Natural killer cell (primary cell): ENCODE measurements at regions not wholly inside any gene's neighbourhood (a gene's known extent, or its start where the extent isn't known, plus 50 kb on each side); places are given as distances from the start of the nearest gene placed in this dataset.

Experiments
- ATAC-seq, 3 donors: fragments of 150-1000 bp in 2 of 3; fragments of 200-7000 bp in 1 of 3; cut with Tn5 transposase; 1 replicate in 1 of 3; 2 replicates in 2 of 3; pipeline ENCODE4 v1.10.0; 2021; ENCODE audit warnings: mild to moderate bottlenecking in 2 of 3, moderate library complexity in 2 of 3
- DNase-seq, 2 donors: peaks; one replicate each; pipeline versions ENCODE4 v3.0.0 to v3.0.0-alpha.2; 2013 to 2021; ENCODE audit warnings: mixed read lengths in 1 of 2
- H3K27ac ChIP-seq: one replicate; pipeline ENCODE4 v1.5.1; 2013; ENCODE audit warnings: mild to moderate bottlenecking, low read length
- H3K27me3 ChIP-seq: one replicate; pipeline ENCODE4 v1.6.1; 2013; ENCODE audit warnings: low read length; ENCODE audit not compliant: control insufficient read depth, insufficient read depth
- H3K36me3 ChIP-seq: one replicate; pipeline ENCODE4 v1.6.1; 2013; ENCODE audit warnings: low read length; ENCODE audit not compliant: control insufficient read depth, insufficient read depth
- H3K4me1 ChIP-seq: one replicate; pipeline ENCODE4 v1.6.1; 2013; ENCODE audit warnings: low read length; ENCODE audit not compliant: control insufficient read depth, insufficient read depth
- H3K4me3 ChIP-seq: one replicate; pipeline ENCODE4 v1.5.1; 2013; ENCODE audit warnings: low read length
- H3K9me3 ChIP-seq: one replicate; pipeline ENCODE4 v1.6.1; 2013; ENCODE audit warnings: low read length; ENCODE audit not compliant: control insufficient read depth, insufficient read depth
- H3K27ac Mint-ChIP-seq, 2 donors: one replicate each; pipeline ENCODE4 v1.8.0; 2022; ENCODE audit warnings: mild to moderate bottlenecking in 2 of 2, mixed read lengths in 2 of 2, moderate library complexity in 1 of 2
- H3K27me3 Mint-ChIP-seq, 2 donors: one replicate each; pipeline ENCODE4 v1.8.0; 2022; ENCODE audit warnings: low read depth in 2 of 2, mixed read lengths in 2 of 2
- H3K36me3 Mint-ChIP-seq: one replicate; pipeline ENCODE4 v1.8.0; 2022; ENCODE audit warnings: mixed read lengths
- H3K4me1 Mint-ChIP-seq, 2 donors: one replicate each; pipeline ENCODE4 v1.8.0; 2022; ENCODE audit warnings: mixed read lengths in 2 of 2
- H3K4me3 Mint-ChIP-seq: one replicate; pipeline ENCODE4 v1.8.0; 2022; ENCODE audit warnings: mild to moderate bottlenecking, moderate library complexity, mixed read lengths
- H3K9me3 Mint-ChIP-seq, 2 donors: one replicate each; pipeline ENCODE4 v1.8.0; 2022; ENCODE audit warnings: mixed read lengths in 2 of 2
- WGBS: methylation state at CpG from one replicate; pipeline ENCODE4 v1.1.7; 2013; ENCODE audit warnings: missing lambda C conversion rate; ENCODE audit not compliant: insufficient coverage; 5-methylcytosine and 5-hydroxymethylcytosine counted together
- intact Hi-C: fragments of 100-400 bp; cut with micrococcal nuclease; formaldehyde crosslinking; loops from one replicate; pipeline ENCODE4 v1.14.2; 2022
- TF ChIP-seq, protein P1 (sequence below): fragments of 200-600 bp; IDR thresholded peaks from one replicate; pipeline ENCODE4 v1.8.0; 2022; ENCODE audit warnings: antibody characterized with exemption

- Histone ChIP-seq H3K9me3 (no peaks in the 10 kb centered on the region), H3K27ac (no peak overlapping the region), H3K4me3 (no peak overlapping the region), H3K4me1 (no peaks in the 10 kb centered on the region), H3K27me3 (no peaks in the 10 kb centered on the region), H3K36me3 (no peaks in the 10 kb centered on the region)
- ATAC-seq: no peak
- Mint-ChIP-seq H3K9me3 (peaks cover 8 to 12% of the 10 kb centered on the region in 2 donors), H3K4me3 (no peak overlapping the region), H3K4me1 (no peaks in the 10 kb centered on the region), H3K27me3 (no peaks in the 10 kb centered on the region), H3K36me3 (no peaks in the 10 kb centered on the region), H3K27ac (no peak overlapping the region)
- TF ChIP-seq, protein P1, sequence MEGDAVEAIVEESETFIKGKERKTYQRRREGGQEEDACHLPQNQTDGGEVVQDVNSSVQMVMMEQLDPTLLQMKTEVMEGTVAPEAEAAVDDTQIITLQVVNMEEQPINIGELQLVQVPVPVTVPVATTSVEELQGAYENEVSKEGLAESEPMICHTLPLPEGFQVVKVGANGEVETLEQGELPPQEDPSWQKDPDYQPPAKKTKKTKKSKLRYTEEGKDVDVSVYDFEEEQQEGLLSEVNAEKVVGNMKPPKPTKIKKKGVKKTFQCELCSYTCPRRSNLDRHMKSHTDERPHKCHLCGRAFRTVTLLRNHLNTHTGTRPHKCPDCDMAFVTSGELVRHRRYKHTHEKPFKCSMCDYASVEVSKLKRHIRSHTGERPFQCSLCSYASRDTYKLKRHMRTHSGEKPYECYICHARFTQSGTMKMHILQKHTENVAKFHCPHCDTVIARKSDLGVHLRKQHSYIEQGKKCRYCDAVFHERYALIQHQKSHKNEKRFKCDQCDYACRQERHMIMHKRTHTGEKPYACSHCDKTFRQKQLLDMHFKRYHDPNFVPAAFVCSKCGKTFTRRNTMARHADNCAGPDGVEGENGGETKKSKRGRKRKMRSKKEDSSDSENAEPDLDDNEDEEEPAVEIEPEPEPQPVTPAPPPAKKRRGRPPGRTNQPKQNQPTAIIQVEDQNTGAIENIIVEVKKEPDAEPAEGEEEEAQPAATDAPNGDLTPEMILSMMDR: no peak
- intact Hi-C loops: no loop called here
- no CpG with 5 or more reads among the region's 1 CpG for WGBS
- DNase-seq: no peak
Measured at GRCh38 chr3:147809206-147809605, 400.0 kb downstream of the ZIC1 start.

DNA sequence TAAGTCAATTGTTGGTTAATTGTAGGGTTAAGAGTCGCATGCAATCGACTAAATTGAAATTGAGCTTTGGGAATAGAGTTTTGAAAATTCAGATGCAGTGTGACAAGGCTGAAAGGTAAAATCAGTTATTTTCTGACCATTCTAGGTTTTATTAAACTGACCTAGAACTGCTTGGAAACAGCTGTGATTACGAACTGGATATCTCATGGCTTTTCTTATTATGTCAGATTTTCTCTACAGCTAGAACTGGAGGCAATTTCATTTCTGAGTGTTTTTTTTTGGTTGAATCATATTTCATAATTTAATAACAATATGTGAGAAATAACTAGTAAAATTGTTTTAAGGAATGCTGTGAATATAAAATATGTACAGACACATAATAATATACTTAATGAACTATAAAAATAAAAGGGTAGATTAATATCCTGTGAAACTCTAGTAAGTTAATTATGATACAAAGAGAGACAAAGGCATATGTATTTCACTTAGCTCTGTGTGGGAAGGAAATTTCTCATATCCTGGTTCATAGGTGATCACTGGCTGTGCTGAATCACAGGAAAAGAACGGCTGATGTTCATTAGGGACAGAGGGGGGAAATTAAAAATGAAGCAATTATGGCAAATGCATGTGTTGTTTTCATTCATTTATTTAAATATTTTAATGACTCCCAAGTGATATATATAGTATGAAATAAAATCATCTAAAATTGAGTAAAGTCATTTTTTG is 403.2 kb downstream of the ZIC1 start:
- no peaks in the 10 kb centered on the region for H3K27me3 ChIP-seq
- intact Hi-C loops: no loop called here

DNA sequence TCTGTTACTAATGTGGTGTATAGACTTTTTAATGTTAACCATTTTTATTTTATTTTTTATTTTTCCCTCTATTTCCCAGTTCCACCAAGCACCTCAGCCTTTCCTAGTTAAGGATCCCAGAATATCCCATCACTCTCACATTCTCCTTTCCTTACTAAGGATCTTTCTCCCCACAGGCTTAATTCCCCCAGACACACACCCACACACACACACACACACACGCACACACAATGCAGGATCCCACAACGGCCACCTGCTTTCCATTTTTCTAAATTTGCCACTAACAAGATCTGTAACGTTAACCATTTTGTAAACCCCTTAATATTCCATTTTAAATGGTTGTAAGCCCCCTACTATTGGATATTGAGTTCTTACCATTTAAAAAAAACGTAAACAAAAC is 404.1 kb downstream of the ZIC1 start:
- no peaks in the 10 kb centered on the region for H3K4me1 ChIP-seq

More for the DNA sequence above, 403.2 kb downstream of the ZIC1 start:
- Histone ChIP-seq H3K36me3 (no peaks in the 10 kb centered on the region), H3K4me3 (no peak overlapping the region), H3K27ac (no peak overlapping the region), H3K4me1 (no peaks in the 10 kb centered on the region), H3K9me3 (no peaks in the 10 kb centered on the region)
- Mint-ChIP-seq H3K27me3 (no peaks in the 10 kb centered on the region), H3K9me3 (peaks cover 11 to 15% of the 10 kb centered on the region in 2 donors), H3K36me3 (no peaks in the 10 kb centered on the region), H3K27ac (no peak overlapping the region), H3K4me1 (no peaks in the 10 kb centered on the region), H3K4me3 (no peak overlapping the region)
- WGBS: 83% methylated on average over 4 of the region's 4 CpGs
- DNase-seq (no peak), ATAC-seq (no peak)
- TF ChIP-seq, protein P1: no peak

More for the DNA sequence above, 404.1 kb downstream of the ZIC1 start:
- TF ChIP-seq, protein P1: no peak
- ATAC-seq (no peak), DNase-seq (no peak)
- 73% methylated on average over 3 of the region's 4 CpGs for WGBS
- intact Hi-C loops: no loop called here
- Histone ChIP-seq H3K4me3 (no peak overlapping the region), H3K27me3 (no peaks in the 10 kb centered on the region), H3K9me3 (no peaks in the 10 kb centered on the region), H3K36me3 (no peaks in the 10 kb centered on the region), H3K27ac (no peak overlapping the region)
- Mint-ChIP-seq H3K36me3 (no peaks in the 10 kb centered on the region), H3K27me3 (no peaks in the 10 kb centered on the region), H3K4me3 (no peak overlapping the region), H3K9me3 (peaks cover 9 to 15% of the 10 kb centered on the region in 2 donors), H3K27ac (no peak overlapping the region), H3K4me1 (no peaks in the 10 kb centered on the region)
